OCI-LY1 (cell line): ENCODE measurements at regions not wholly inside any gene's neighbourhood (a gene's known extent, or its start where the extent isn't known, plus 50 kb on each side); places are given as distances from the start of the nearest gene placed in this dataset.

Source experiments
- H2AFZ ChIP-seq: fragments of 200-600 bp; sonication (generic), shearing (Covaris generic); 2 replicates; pipeline ENCODE4 v1.6.0; 2014; ENCODE audit warnings: antibody characterized with exemption, mild to moderate bottlenecking, low read length
- H3F3A ChIP-seq: fragments of 200-600 bp; sonication (generic), shearing (Covaris generic); 2 replicates; pipeline ENCODE4 v1.6.0; 2014; ENCODE audit warnings: mild to moderate bottlenecking, antibody characterized with exemption, low read length, moderate library complexity; ENCODE audit not compliant: insufficient read depth
- H3K27ac ChIP-seq: fragments of 200-600 bp; sonication (generic); 2 replicates; pipeline ENCODE4 v1.5.1; 2014; ENCODE audit warnings: low read length, mixed run types, mild to moderate bottlenecking, low read depth; ENCODE audit not compliant: poor library complexity, severe bottlenecking
- H3K27me3 ChIP-seq: fragments of 200-600 bp; sonication (generic); 2 replicates; pipeline ENCODE4 v1.6.0; 2014; ENCODE audit warnings: antibody characterized with exemption, mild to moderate bottlenecking, low read length, moderate library complexity; ENCODE audit not compliant: insufficient read depth
- H3K36me3 ChIP-seq: fragments of 200-600 bp; sonication (generic); 2 replicates; pipeline ENCODE4 v1.6.1; 2014; ENCODE audit warnings: mild to moderate bottlenecking, antibody characterized with exemption, low read length, moderate library complexity, mixed read lengths; ENCODE audit not compliant: insufficient read depth
- H3K4me1 ChIP-seq: fragments of 200-600 bp; sonication (generic); 2 replicates; pipeline ENCODE4 v1.5.1; 2014; ENCODE audit warnings: mild to moderate bottlenecking, low read length, moderate library complexity; ENCODE audit not compliant: insufficient read depth, severe bottlenecking
- H3K4me2 ChIP-seq: fragments of 200-600 bp; sonication (generic), shearing (Covaris generic); 2 replicates; pipeline ENCODE4 v1.6.1; 2014; ENCODE audit warnings: low read length
- H3K4me3 ChIP-seq: fragments of 200-600 bp; sonication (generic); 2 replicates; pipeline ENCODE4 v1.5.1; 2014; ENCODE audit warnings: low read length, low read depth, mild to moderate bottlenecking, mixed read lengths; ENCODE audit not compliant: poor library complexity, severe bottlenecking
- H3K79me2 ChIP-seq: fragments of 200-600 bp; shearing (Covaris generic); 2 replicates; pipeline ENCODE4 v1.6.1; 2016; ENCODE audit warnings: mixed run types, low read length, mixed read lengths; ENCODE audit not compliant: insufficient read depth
- H3K9ac ChIP-seq: fragments of 200-600 bp; sonication (generic), shearing (Covaris generic); 2 replicates; pipeline ENCODE4 v1.6.1; 2014; ENCODE audit warnings: mild to moderate bottlenecking, low read length, mixed read lengths
- H3K9me2 ChIP-seq: fragments of 200-600 bp; sonication (generic), shearing (Covaris generic); 2 replicates; pipeline ENCODE4 v1.6.1; 2014; ENCODE audit warnings: low read depth, mild to moderate bottlenecking, low read length, mixed read lengths
- H3K9me3 ChIP-seq: fragments of 200-600 bp; shearing (Covaris generic); 2 replicates; pipeline ENCODE4 v1.6.1; 2014; ENCODE audit warnings: low read length, mixed read lengths
- H4K20me1 ChIP-seq: fragments of 200-600 bp; sonication (generic), shearing (Covaris generic); 2 replicates; pipeline ENCODE4 v1.6.0; 2016; ENCODE audit warnings: mild to moderate bottlenecking, low read length; ENCODE audit not compliant: insufficient read depth
- EZH2 ChIP-seq: fragments of 200-600 bp; sonication (generic), shearing (Covaris generic); IDR thresholded peaks from 2 replicates; pipeline ENCODE4 v1.8.0; 2017; ENCODE audit warnings: borderline replicate concordance, mixed run types, mild to moderate bottlenecking, antibody characterized with exemption, low read length, moderate library complexity, mixed read lengths
- TF ChIP-seq, protein P1 (sequence below): fragments of 200-600 bp; sonication (generic), shearing (Covaris generic); IDR thresholded peaks from 2 replicates; pipeline ENCODE4 v1.5.1; 2017; ENCODE audit warnings: mild to moderate bottlenecking, antibody characterized with exemption, low read length, moderate library complexity, mixed read lengths

DNA sequence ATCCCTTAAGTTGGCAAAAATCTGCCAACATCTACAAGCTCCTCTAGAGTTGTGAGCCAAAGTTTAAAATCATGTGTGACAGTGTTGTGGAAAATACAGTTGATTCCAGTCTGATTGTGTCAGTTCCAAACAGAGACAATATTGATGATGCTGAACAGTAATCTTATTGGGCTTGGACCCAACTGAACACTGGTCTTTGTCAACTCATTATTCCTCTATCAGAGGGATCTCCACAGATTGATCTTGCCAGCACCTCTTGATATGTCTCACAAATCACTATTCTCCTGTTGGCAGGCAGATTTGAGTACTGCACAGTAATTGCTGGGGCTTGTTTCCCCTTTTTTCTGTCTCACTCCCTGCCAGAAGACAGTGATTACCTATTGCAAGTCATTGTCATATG, 326.6 kb upstream of the DPH6 start:
- Histone ChIP-seq H3K27ac (no peak overlapping the region), H4K20me1 (no peaks in the 10 kb centered on the region), H3K9me3 (no peaks in the 10 kb centered on the region), H3K9ac (no peak overlapping the region), H3K4me3 (no peak overlapping the region), H3K4me1 (no peaks in the 10 kb centered on the region), H3F3A (no peaks in the 10 kb centered on the region), H2AFZ (no peak overlapping the region), H3K36me3 (no peaks in the 10 kb centered on the region), H3K9me2 (no peaks in the 10 kb centered on the region), H3K27me3 (no peaks in the 10 kb centered on the region), H3K4me2 (no peak overlapping the region), H3K79me2 (no peaks in the 10 kb centered on the region)
- no peak for TF ChIP-seq EZH2
- TF ChIP-seq, protein P1, sequence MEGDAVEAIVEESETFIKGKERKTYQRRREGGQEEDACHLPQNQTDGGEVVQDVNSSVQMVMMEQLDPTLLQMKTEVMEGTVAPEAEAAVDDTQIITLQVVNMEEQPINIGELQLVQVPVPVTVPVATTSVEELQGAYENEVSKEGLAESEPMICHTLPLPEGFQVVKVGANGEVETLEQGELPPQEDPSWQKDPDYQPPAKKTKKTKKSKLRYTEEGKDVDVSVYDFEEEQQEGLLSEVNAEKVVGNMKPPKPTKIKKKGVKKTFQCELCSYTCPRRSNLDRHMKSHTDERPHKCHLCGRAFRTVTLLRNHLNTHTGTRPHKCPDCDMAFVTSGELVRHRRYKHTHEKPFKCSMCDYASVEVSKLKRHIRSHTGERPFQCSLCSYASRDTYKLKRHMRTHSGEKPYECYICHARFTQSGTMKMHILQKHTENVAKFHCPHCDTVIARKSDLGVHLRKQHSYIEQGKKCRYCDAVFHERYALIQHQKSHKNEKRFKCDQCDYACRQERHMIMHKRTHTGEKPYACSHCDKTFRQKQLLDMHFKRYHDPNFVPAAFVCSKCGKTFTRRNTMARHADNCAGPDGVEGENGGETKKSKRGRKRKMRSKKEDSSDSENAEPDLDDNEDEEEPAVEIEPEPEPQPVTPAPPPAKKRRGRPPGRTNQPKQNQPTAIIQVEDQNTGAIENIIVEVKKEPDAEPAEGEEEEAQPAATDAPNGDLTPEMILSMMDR, result no peak

DNA sequence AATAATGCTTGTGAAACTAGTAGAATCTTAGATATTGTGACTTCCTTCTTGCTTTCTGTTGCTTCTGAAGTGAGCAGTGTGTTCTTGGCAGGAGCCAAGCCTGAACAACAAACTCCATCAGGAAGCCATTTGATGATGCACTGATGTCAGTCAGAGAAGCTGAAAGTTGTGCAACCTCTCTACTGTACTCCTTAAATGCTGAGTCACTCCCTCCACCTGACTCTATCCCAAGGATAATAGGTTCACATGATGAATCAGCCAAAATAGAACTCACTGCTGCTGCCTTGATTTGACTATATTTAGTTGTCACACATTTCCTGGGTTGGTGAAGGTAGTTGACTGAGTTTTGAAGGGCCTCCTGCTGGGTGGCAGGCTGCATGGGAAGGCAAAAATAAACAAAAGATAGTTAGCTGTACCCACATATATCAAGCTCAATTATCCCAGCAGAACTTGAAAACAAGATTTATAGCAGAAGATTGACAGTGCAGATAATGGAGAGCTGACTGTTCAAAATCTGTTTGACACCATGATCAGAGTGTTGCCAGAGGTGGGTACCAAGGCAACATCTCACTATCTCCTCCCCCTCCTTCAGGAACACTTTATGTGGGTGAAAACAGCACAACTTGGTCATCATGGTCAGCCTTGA, 328.4 kb upstream of the DPH6 start:
- no peak overlapping the region for H3K4me2 ChIP-seq
- no peaks in the 10 kb centered on the region for H3K9me2 ChIP-seq

DNA sequence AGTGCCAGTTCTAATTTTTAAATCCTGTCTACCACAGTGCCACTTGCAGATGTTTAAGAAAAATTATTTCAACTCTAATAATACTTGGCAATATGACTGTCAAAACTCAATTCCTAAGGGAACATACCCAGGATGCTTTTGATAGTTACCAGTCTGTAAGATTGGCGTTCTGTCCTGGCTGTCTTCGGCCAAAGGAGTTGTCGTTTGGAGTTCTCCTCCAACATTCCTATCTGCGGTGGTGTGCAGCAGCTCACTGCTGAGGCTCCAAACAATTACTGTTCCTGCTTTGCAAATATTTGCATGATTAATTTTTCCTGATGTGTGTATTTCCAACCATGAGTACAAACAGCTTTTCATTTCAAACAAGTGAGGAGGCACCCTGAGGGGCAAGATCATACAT, 330.8 kb upstream of the DPH6 start:
- Histone ChIP-seq H3K9me3 (no peaks in the 10 kb centered on the region), H2AFZ (no peak overlapping the region), H3K27me3 (no peaks in the 10 kb centered on the region), H3K9me2 (no peaks in the 10 kb centered on the region), H3K27ac (no peak overlapping the region), H3K4me2 (no peak overlapping the region), H3K4me1 (no peaks in the 10 kb centered on the region), H4K20me1 (no peaks in the 10 kb centered on the region), H3F3A (no peaks in the 10 kb centered on the region), H3K4me3 (no peak overlapping the region), H3K9ac (no peak overlapping the region), H3K79me2 (no peaks in the 10 kb centered on the region), H3K36me3 (no peaks in the 10 kb centered on the region)
- TF ChIP-seq, protein P1, result no peak
- no peak for TF ChIP-seq EZH2

More for the DNA sequence above, 328.4 kb upstream of the DPH6 start:
- Histone ChIP-seq H3K27ac (no peak overlapping the region), H3K9me3 (no peaks in the 10 kb centered on the region), H3F3A (no peaks in the 10 kb centered on the region), H3K36me3 (no peaks in the 10 kb centered on the region), H3K9ac (no peak overlapping the region), H4K20me1 (no peaks in the 10 kb centered on the region), H3K4me3 (no peak overlapping the region), H3K79me2 (no peaks in the 10 kb centered on the region), H3K27me3 (no peaks in the 10 kb centered on the region), H2AFZ (no peak overlapping the region), H3K4me1 (no peaks in the 10 kb centered on the region)
- no peak for TF ChIP-seq EZH2
- TF ChIP-seq, protein P1, result no peak
